ENCODE measurements at regions not wholly inside any gene's neighbourhood (a gene's known extent, or its start where the extent isn't known, plus 50 kb on each side); places are given as distances from the start of the nearest gene placed in this dataset.
A peak's percentile ranks its signal among the peaks of the same experiment; 100 is the strongest.
"Not testable (repeated sequence)": the region's sequence is repeated elsewhere in the genome, so short reads cannot be mapped to it uniquely, and the experiment has no call there.

DNA sequence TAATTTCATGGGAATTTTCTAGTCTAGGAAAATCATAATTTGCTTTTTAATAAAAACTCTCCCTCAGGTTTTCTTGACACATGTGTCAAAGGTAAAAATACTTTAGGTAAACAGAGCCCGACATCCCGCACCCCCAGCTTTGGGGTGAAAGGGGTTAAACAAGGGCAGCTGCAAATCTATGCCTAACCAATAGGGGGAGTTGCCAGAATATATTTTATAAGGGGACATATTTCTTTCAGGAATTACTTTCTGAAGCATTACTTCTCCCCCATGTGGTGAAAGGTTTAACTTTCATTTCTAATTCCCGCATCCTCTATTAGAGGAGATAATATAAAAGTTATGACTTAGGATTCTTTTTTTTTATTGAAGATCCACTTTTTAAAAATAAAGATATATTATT lies 53.9 kb upstream of the HEPH start:
- peak; percentile 8 for DNase-seq

DNA sequence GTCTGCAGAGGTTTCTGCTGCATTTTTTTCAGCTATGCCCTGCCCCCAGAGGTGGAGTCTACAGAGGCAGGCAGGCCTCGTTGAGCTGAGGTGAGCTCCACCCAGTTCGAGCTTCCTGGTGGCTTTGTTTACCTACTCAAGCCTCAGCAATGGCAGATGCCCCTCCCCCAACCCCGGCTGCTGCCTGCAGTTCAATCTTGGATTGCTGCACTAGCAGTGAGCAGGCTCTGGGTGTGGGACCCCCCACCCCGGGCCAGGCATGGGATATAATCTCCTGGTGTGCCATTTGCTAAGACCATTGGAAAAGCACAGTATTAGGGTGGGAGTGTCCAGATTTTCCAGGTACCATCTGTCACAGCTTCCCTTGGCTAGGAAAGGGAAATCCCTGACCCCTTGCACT lies 56.2 kb upstream of the HEPH start:
- DNase-seq, result not testable (repeated sequence)

GRCh38 chrX:66102398-66102797 lies 61.6 kb upstream of the HEPH start:
- DNase-seq, result not testable (repeated sequence)

DNA sequence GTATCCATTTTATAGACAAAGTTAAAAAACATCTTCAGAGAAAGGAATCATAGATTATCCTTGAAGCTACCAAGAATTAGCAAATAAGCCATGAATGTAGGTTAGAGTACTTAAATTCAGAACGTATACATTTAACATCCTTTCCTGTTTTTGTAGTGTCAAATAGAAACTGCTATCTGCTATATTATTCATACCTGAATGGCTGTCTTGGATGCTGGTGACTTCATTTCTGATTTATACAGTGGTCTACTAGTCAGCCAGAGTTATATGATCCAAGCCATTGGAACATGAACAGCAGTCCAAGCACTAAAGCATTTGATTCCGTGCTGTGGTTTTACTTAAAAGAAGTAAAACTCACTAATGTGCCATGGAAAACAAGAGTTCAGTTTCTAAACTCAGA lies 58.3 kb upstream of the VSIG4 start:
- DNase-seq, result no peak

- DNase-seq, result not testable (repeated sequence)
Measured at GRCh38 chrX:66096987-66097386, 57.1 kb upstream of the VSIG4 start.

DNA sequence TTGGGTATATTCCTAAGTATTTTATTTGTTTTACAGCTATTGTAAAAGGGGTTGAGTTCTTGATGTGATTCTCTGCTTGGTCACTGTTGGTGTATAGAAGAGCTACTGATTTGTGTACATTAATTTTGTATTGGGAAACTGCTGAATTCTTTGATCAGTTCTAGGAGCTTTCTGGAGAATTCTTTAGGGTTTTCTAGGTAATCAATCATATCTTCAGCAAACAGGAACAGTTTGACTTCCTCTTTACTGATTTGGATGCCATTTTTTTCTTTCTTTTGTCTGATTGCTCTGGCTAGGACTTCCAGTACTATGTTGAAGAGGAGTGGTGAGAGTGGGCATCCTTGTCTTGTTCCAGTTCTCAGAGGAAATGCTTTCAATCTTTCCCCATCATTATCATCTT lies 50.1 kb upstream of the VSIG4 start:
- not testable (repeated sequence) for DNase-seq
